Endothelial cell of umbilical vein (primary cell): ENCODE measurements at regions not wholly inside any gene's neighbourhood (a gene's known extent, or its start where the extent isn't known, plus 50 kb on each side); places are given as distances from the start of the nearest gene placed in this dataset.
"Not testable (repeated sequence)": the region's sequence is repeated elsewhere in the genome, so short reads cannot be mapped to it uniquely, and the experiment has no call there.

Experiments
- BruUV-seq: library from RNA; stranded (reverse); fragments of 400-500 nt; replicated peaks from 2 replicates; lab custom pipeline; 2021; lab: Mats Ljungman, UMichigan
- CTCF ChIA-PET: fragments of 300-600, 350-600 bp; sonication (Branson Sonifier 250); formaldehyde crosslinking; loops from one replicate; lab custom pipeline; 2021; ENCODE audit warnings: antibody characterized with exemption, inconsistent platforms; lab: Charles Lee
- POLR2A ChIA-PET: fragments of 300-600, 350-600 bp; sonication (Branson Sonifier 250); formaldehyde crosslinking; loops from one replicate; lab custom pipeline; 2021; ENCODE audit warnings: antibody characterized with exemption, inconsistent platforms; lab: Charles Lee
- DNase-seq: peaks from one replicate; pipeline ENCODE4 v3.0.0-alpha.2; 2011; ENCODE audit warnings: low read depth, low spot score
- FAIRE-seq: peaks from 2 replicates; lab custom pipeline; 2011; peaks lifted over from hg19 to GRCh38; lab: Jason Lieb, UNC
- H2AFZ ChIP-seq: 2 replicates; pipeline ENCODE4 v1.6.0; 2012; ENCODE audit warnings: low read depth, low read length, control low read depth, inconsistent platforms
- H3K27ac ChIP-seq: 2 replicates; pipeline ENCODE4 v1.5.1; 2011; ENCODE audit warnings: low read depth, mild to moderate bottlenecking, control low read depth, low read length, moderate library complexity; ENCODE audit not compliant: insufficient read depth
- H3K27me3 ChIP-seq, 2 experiments: 2 replicates each; pipeline versions ENCODE4 v1.6.0 to v1.6.1; 2011; ENCODE audit warnings: low read length in 2 of 2, mixed read lengths in 1 of 2; ENCODE audit not compliant: control insufficient read depth in 2 of 2, insufficient read depth in 2 of 2
- H3K36me3 ChIP-seq, 2 experiments: 2 replicates in 1 of 2; 3 replicates in 1 of 2; pipeline ENCODE4 v1.5.1; 2011; ENCODE audit warnings: low read length in 2 of 2, mild to moderate bottlenecking in 1 of 2, moderate library complexity in 1 of 2; ENCODE audit not compliant: control insufficient read depth in 2 of 2, insufficient read depth in 2 of 2; ENCODE audit errors: extremely low read depth in 1 of 2
- H3K4me1 ChIP-seq: 3 replicates; pipeline ENCODE4 v1.5.1; 2011; ENCODE audit warnings: mild to moderate bottlenecking, low read length; ENCODE audit not compliant: control insufficient read depth, insufficient read depth; ENCODE audit errors: extremely low read depth
- H3K4me2 ChIP-seq: 2 replicates; pipeline ENCODE4 v1.6.1; 2011; ENCODE audit warnings: low read length, control low read depth, mixed read lengths; ENCODE audit not compliant: insufficient read depth
- H3K4me3 ChIP-seq, 3 experiments: fragments of 200-600 bp in 1 of 3; sonication (generic), shearing (Covaris generic) in 1 of 3; replicated peaks in 1 of 3; 2 replicates each; pipeline ENCODE4 v1.5.1; 2011 to 2016; ENCODE audit warnings: control low read depth in 3 of 3, low read length in 3 of 3, mild to moderate bottlenecking in 2 of 3, inconsistent platforms in 1 of 3, low read depth in 1 of 3, moderate library complexity in 1 of 3; ENCODE audit not compliant: insufficient read depth in 1 of 3
- H3K79me2 ChIP-seq: 2 replicates; pipeline ENCODE4 v1.6.0; 2012; ENCODE audit warnings: low read length, inconsistent platforms; ENCODE audit not compliant: control insufficient read depth, insufficient read depth
- H3K9ac ChIP-seq: replicated peaks from 2 replicates; pipeline ENCODE3; 2011; ENCODE audit warnings: low read length, control low read depth; ENCODE audit not compliant: insufficient read depth; ENCODE audit errors: extremely low read depth
- H3K9me1 ChIP-seq: replicated peaks from 3 replicates; pipeline ENCODE4 v1.6.0; 2011; ENCODE audit warnings: mild to moderate bottlenecking, low read length; ENCODE audit not compliant: control insufficient read depth, insufficient read depth; ENCODE audit errors: extremely low read depth
- H3K9me3 ChIP-seq: replicated peaks from 2 replicates; pipeline ENCODE4 v1.5.1; 2012; ENCODE audit warnings: low read length, inconsistent platforms; ENCODE audit not compliant: control insufficient read depth, insufficient read depth
- H4K20me1 ChIP-seq: replicated peaks from 2 replicates; pipeline ENCODE3; 2011; ENCODE audit warnings: mild to moderate bottlenecking, low read length; ENCODE audit not compliant: control insufficient read depth, insufficient read depth; ENCODE audit errors: extremely low read depth
- dilution Hi-C: fragments of 300-500 bp; cut with MboI; formaldehyde crosslinking; loops from one replicate; pipeline ENCODE4 v1.15.0; 2019; ENCODE audit warnings: low sequenced_read_pairs; ENCODE audit not compliant: extremely low pct_ligation_motif_present
- intact Hi-C: fragments of 100-400 bp; cut with micrococcal nuclease; formaldehyde crosslinking; loops from one replicate; pipeline ENCODE4 v1.10.0; 2022

DNA sequence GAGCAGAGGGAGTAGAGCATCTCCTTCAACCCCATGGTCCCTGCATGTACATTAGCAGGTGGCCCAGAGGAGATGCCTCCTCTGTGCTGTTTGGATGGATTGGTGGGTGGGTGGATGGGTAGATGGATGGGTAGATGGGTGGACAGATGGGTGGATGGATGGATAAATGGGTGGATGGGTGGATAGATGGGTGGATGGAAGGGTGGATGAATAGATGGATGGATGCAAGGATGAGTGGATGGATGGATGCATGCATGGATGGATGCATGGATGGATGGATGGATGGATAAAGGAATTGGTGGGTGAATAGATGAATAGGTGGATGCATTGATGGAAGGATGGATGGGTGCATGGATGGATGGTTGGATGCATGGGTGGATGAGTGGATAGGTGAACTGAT is 136.5 kb downstream of the NPIPB11 start:
- DNase-seq, H3K4me3 ChIP-seq, H3K9me1 ChIP-seq, CTCF ChIA-PET, H3K79me2 ChIP-seq, H3K4me2 ChIP-seq, H3K27me3 ChIP-seq, H2AFZ ChIP-seq, dilution Hi-C loops, FAIRE-seq, H3K9ac ChIP-seq, H3K36me3 ChIP-seq, H4K20me1 ChIP-seq, BruUV-seq, H3K9me3 ChIP-seq, intact Hi-C loops, POLR2A ChIA-PET: not testable (repeated sequence)
- Histone ChIP-seq H3K27ac (peak overlapping the region; percentile 50), H3K4me1 (peaks cover 30% of the 10 kb centered on the region)

GRCh38 chr16:29269192-29269811 is 137.2 kb downstream of the NPIPB11 start:
- DNase-seq (peak; percentile 84), FAIRE-seq (peak; percentile 96)
- H2AFZ ChIP-seq, H3K36me3 ChIP-seq, BruUV-seq, POLR2A ChIA-PET, H3K9me1 ChIP-seq, H3K9me3 ChIP-seq, H3K27me3 ChIP-seq, CTCF ChIA-PET, H3K79me2 ChIP-seq, intact Hi-C loops, dilution Hi-C loops, H3K4me3 ChIP-seq, H3K9ac ChIP-seq, H3K4me2 ChIP-seq, H4K20me1 ChIP-seq: not testable (repeated sequence)
- Histone ChIP-seq H3K4me1 (peaks cover 38% of the 10 kb centered on the region), H3K27ac (peak overlapping the region; percentile 50)

- CTCF ChIA-PET, dilution Hi-C loops, H2AFZ ChIP-seq, H3K9me1 ChIP-seq, FAIRE-seq, H3K79me2 ChIP-seq, POLR2A ChIA-PET, H3K27me3 ChIP-seq, intact Hi-C loops, H4K20me1 ChIP-seq, H3K9me3 ChIP-seq, BruUV-seq, H3K4me3 ChIP-seq, H3K36me3 ChIP-seq, H3K9ac ChIP-seq, H3K4me2 ChIP-seq: not testable (repeated sequence)
- DNase-seq: peak; percentile 86
- peak overlapping the region; percentile 50 for H3K27ac ChIP-seq
- H3K4me1 ChIP-seq: peaks cover 42% of the 10 kb centered on the region
Measured at GRCh38 chr16:29268785-29269191, 137.7 kb downstream of the NPIPB11 start.

- BruUV-seq, POLR2A ChIA-PET, intact Hi-C loops: not testable (repeated sequence)
Measured at GRCh38 chr16:29268348-29268747, 138.2 kb downstream of the NPIPB11 start.

More at GRCh38 chr16:29268348-29268747, 138.2 kb downstream of the NPIPB11 start:
- DNase-seq, H3K9me3 ChIP-seq, H3K4me3 ChIP-seq, dilution Hi-C loops, H3K9ac ChIP-seq, H3K79me2 ChIP-seq, H3K27me3 ChIP-seq, H4K20me1 ChIP-seq, FAIRE-seq, H3K4me2 ChIP-seq, H3K9me1 ChIP-seq, H3K36me3 ChIP-seq, CTCF ChIA-PET, H2AFZ ChIP-seq: not testable (repeated sequence)
- H3K27ac ChIP-seq: peak overlapping the region; percentile 50
- H3K4me1 ChIP-seq: peaks cover 42% of the 10 kb centered on the region
